Erythroblast (primary cell): ENCODE measurements at regions not wholly inside any gene's neighbourhood (a gene's known extent, or its start where the extent isn't known, plus 50 kb on each side); places are given as distances from the start of the nearest gene placed in this dataset.

Experiments
- GATA1 ChIP-seq: IDR thresholded peaks from 2 replicates; pipeline ENCODE4 v1.6.1; 2011; ENCODE audit warnings: low read depth, mild to moderate bottlenecking, control low read depth, low read length, moderate library complexity
- POLR2A ChIP-seq: IDR thresholded peaks from 2 replicates; pipeline ENCODE4 v1.6.1; 2011; ENCODE audit warnings: mild to moderate bottlenecking, low read length

- TF ChIP-seq POLR2A = no peak
- TF ChIP-seq GATA1 = no peak
These were observed 133.1 kb upstream of the CRIM1 start for GRCh38 chr2:36222485-36222884.
